OCI-LY7 (cell line): ENCODE measurements at regions not wholly inside any gene's neighbourhood (a gene's known extent, or its start where the extent isn't known, plus 50 kb on each side); places are given as distances from the start of the nearest gene placed in this dataset.

ENCODE experiments used
- BruUV-seq: library from RNA; stranded (reverse); fragments of 400-500 nt; replicated peaks from 2 replicates; lab custom pipeline; 2021; lab: Mats Ljungman, UMichigan
- CTCF ChIA-PET: fragments of 300-600 bp; sonication (Branson Sonifier 250); formaldehyde crosslinking; loops from one replicate; lab custom pipeline; 2022; ENCODE audit warnings: antibody characterized with exemption; ENCODE audit not compliant: unreplicated experiment; lab: Charles Lee
- POLR2A ChIA-PET: fragments of 300-600 bp; sonication (Branson Sonifier 250); formaldehyde crosslinking; loops from one replicate; lab custom pipeline; 2022; ENCODE audit warnings: antibody characterized with exemption; lab: Charles Lee
- DNase-seq: peaks from one replicate; pipeline ENCODE4 v3.0.0-alpha.2; 2015; ENCODE audit warnings: low spot score
- H2AFZ ChIP-seq: fragments of 200-600 bp; sonication (generic), shearing (Covaris generic); 2 replicates; pipeline ENCODE4 v1.6.1; 2014; ENCODE audit warnings: mild to moderate bottlenecking, antibody characterized with exemption, low read length, moderate library complexity
- H3K27ac ChIP-seq: fragments of 200-600 bp; sonication (generic); 2 replicates; pipeline ENCODE4 v1.5.1; 2014; ENCODE audit warnings: mixed run types, low read depth, mild to moderate bottlenecking, moderate library complexity, low read length, inconsistent platforms; ENCODE audit not compliant: poor library complexity, severe bottlenecking
- H3K36me3 ChIP-seq: fragments of 200-600 bp; sonication (generic); 2 replicates; pipeline ENCODE4 v1.6.1; 2014; ENCODE audit warnings: mild to moderate bottlenecking, antibody characterized with exemption, low read length, moderate library complexity, mixed read lengths; ENCODE audit not compliant: insufficient read depth
- H3K4me1 ChIP-seq: fragments of 200-600 bp; sonication (generic); 2 replicates; pipeline ENCODE4 v1.5.1; 2014; ENCODE audit warnings: mild to moderate bottlenecking, low read length; ENCODE audit not compliant: insufficient read depth, poor library complexity, severe bottlenecking
- H3K4me2 ChIP-seq: fragments of 200-600 bp; sonication (generic); 2 replicates; pipeline ENCODE4 v1.6.1; 2014; ENCODE audit warnings: mild to moderate bottlenecking, low read length
- H3K4me3 ChIP-seq: fragments of 200-600 bp; sonication (generic); 2 replicates; pipeline ENCODE4 v1.5.1; 2014; ENCODE audit warnings: mild to moderate bottlenecking, low read depth, low read length; ENCODE audit not compliant: poor library complexity, severe bottlenecking
- H3K79me2 ChIP-seq: fragments of 200-600 bp; sonication (generic); 2 replicates; pipeline ENCODE4 v1.6.1; 2016; ENCODE audit warnings: low read depth, mild to moderate bottlenecking, low read length, moderate library complexity, mixed read lengths; ENCODE audit not compliant: insufficient read depth
- H3K9me2 ChIP-seq: fragments of 200-600 bp; sonication (generic); 2 replicates; pipeline ENCODE4 v1.6.1; 2016; ENCODE audit warnings: mild to moderate bottlenecking, low read length, mixed read lengths; ENCODE audit not compliant: insufficient read depth
- H3K9me3 ChIP-seq: fragments of 200-600 bp; sonication (generic); 2 replicates; pipeline ENCODE4 v1.6.1; 2014; ENCODE audit warnings: mild to moderate bottlenecking, mixed run types, low read length, mixed read lengths
- H4K20me1 ChIP-seq: fragments of 200-600 bp; sonication (generic); 2 replicates; pipeline ENCODE4 v1.6.1; 2014; ENCODE audit warnings: mild to moderate bottlenecking, antibody characterized with exemption, low read length, moderate library complexity, mixed read lengths; ENCODE audit not compliant: insufficient read depth
- EZH2phosphoT487 ChIP-seq: fragments of 200-600 bp; sonication (generic); IDR thresholded peaks from 2 replicates; pipeline ENCODE4 v1.6.1; 2018; ENCODE audit warnings: low read depth, borderline replicate concordance, mild to moderate bottlenecking, mixed run types, antibody characterized with exemption, low read length, moderate library complexity, mixed read lengths
- intact Hi-C: fragments of 100-400 bp; cut with micrococcal nuclease; formaldehyde crosslinking; loops from one replicate; pipeline ENCODE4 v1.10.0; 2022; ENCODE audit not compliant: unreplicated experiment
- TF ChIP-seq, protein P1 (sequence below): fragments of 200-600 bp; sonication (generic); conservative IDR thresholded peaks from 2 replicates; pipeline ENCODE4 v1.5.1; 2014; ENCODE audit warnings: mild to moderate bottlenecking, antibody characterized with exemption, low read length, moderate library complexity, mixed read lengths

DNA sequence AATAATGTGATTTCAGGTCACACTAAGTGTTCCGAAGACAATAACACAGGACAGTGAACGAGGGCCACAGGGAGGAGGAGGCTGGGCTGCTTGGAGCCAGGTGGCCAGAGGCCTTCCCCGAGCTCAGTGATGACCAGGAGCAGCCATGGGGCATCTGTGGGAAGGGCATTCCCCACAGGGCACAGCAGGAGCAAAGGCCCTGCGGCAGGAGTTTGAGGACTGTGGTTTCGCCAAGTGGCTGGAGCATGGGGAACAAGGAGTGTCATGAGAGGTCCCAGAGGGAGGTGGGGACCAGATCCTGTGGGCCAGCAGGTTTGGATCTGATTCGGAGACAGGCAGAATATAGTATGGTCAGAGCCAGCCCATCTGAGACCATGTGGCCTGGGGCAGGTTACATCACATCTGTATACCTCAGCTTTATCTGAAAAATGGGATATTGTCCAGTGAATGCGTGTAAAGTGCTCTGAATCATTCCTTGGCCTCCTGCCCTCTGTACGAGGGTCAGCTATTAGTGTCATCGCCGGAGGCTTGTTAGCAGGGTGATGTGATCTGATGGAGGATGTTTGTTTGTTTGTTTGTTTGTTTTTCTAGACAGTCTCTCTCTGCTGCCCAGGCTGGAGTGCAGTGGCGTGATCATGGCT lies 176.8 kb downstream of the KATNIP start:
- H3K27ac ChIP-seq = no peak overlapping the region
- CTCF ChIA-PET = no interaction called here
- no peak overlapping the region for H2AFZ ChIP-seq
- POLR2A ChIA-PET = no interaction called here
- H3K9me2 ChIP-seq = no peaks in the 10 kb centered on the region
- H3K9me3 ChIP-seq = no peaks in the 10 kb centered on the region
- H3K79me2 ChIP-seq = no peaks in the 10 kb centered on the region
- no peak overlapping the region for H3K4me3 ChIP-seq
- no TSS peak for BruUV-seq
- intact Hi-C loops = no loop called here
- H4K20me1 ChIP-seq = no peaks in the 10 kb centered on the region
- TF ChIP-seq, protein P1, sequence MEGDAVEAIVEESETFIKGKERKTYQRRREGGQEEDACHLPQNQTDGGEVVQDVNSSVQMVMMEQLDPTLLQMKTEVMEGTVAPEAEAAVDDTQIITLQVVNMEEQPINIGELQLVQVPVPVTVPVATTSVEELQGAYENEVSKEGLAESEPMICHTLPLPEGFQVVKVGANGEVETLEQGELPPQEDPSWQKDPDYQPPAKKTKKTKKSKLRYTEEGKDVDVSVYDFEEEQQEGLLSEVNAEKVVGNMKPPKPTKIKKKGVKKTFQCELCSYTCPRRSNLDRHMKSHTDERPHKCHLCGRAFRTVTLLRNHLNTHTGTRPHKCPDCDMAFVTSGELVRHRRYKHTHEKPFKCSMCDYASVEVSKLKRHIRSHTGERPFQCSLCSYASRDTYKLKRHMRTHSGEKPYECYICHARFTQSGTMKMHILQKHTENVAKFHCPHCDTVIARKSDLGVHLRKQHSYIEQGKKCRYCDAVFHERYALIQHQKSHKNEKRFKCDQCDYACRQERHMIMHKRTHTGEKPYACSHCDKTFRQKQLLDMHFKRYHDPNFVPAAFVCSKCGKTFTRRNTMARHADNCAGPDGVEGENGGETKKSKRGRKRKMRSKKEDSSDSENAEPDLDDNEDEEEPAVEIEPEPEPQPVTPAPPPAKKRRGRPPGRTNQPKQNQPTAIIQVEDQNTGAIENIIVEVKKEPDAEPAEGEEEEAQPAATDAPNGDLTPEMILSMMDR = no peak
- no peak for TF ChIP-seq EZH2phosphoT487
- no peak for DNase-seq
- no peaks in the 10 kb centered on the region for H3K36me3 ChIP-seq
- H3K4me2 ChIP-seq = no peak overlapping the region
- no peaks in the 10 kb centered on the region for H3K4me1 ChIP-seq

GRCh38 chr16:27727941-27728340 lies 178.0 kb downstream of the KATNIP start:
- ChIA-PET CTCF (no interaction called here), POLR2A (no interaction called here)
- H3K27ac ChIP-seq = no peak overlapping the region
- no peaks in the 10 kb centered on the region for H3K36me3 ChIP-seq
- BruUV-seq = no TSS peak
- no peak overlapping the region for H3K4me3 ChIP-seq
- DNase-seq = no peak
- no peak for TF ChIP-seq EZH2phosphoT487
- TF ChIP-seq, protein P1 = no peak
- H2AFZ ChIP-seq = no peak overlapping the region
- no peaks in the 10 kb centered on the region for H3K9me3 ChIP-seq
- H3K4me2 ChIP-seq = no peak overlapping the region
- no peaks in the 10 kb centered on the region for H4K20me1 ChIP-seq
- no peaks in the 10 kb centered on the region for H3K9me2 ChIP-seq
- intact Hi-C loops = no loop called here
- no peaks in the 10 kb centered on the region for H3K4me1 ChIP-seq
- H3K79me2 ChIP-seq = no peaks in the 10 kb centered on the region

DNA sequence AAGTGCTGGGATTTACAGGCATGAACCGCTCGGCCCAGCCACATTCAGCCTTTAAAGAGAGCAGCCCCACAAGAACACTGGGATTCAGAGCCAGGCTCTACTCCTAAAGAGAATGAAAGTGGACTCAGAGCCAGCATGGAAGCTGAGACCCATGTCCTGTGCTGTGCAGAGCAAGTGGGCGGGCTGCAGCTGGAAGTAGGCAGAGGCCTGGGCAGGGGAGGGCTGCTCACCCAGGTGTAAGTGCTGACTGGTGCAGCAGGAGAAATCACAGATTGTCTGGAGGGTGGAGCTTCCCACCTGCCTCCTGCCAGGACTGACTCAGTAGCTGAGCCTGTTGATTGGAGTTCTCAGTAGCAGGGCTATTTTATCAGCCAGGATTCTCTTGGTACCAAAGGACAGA lies 178.7 kb downstream of the KATNIP start:
- ChIA-PET CTCF (no interaction called here), POLR2A (no interaction called here)
- no peak overlapping the region for H3K27ac ChIP-seq

More for the DNA sequence above, 178.7 kb downstream of the KATNIP start:
- H3K4me1 ChIP-seq = no peaks in the 10 kb centered on the region
- no TSS peak for BruUV-seq
- no peaks in the 10 kb centered on the region for H4K20me1 ChIP-seq
- intact Hi-C loops = no loop called here
- no peaks in the 10 kb centered on the region for H3K79me2 ChIP-seq
- no peak overlapping the region for H3K4me3 ChIP-seq
- H3K4me2 ChIP-seq = no peak overlapping the region
- H3K9me3 ChIP-seq = no peaks in the 10 kb centered on the region
- no peak for TF ChIP-seq EZH2phosphoT487
- TF ChIP-seq, protein P1 = no peak
- DNase-seq = no peak
- H3K36me3 ChIP-seq = no peaks in the 10 kb centered on the region
- H3K9me2 ChIP-seq = no peaks in the 10 kb centered on the region
- no peak overlapping the region for H2AFZ ChIP-seq
